Thoracic aorta (tissue), 2 donors: ENCODE measurements at regions not wholly inside any gene's neighbourhood (a gene's known extent, or its start where the extent isn't known, plus 50 kb on each side); places are given as distances from the start of the nearest gene placed in this dataset.
A peak's percentile ranks its signal among the peaks of the same experiment; 100 is the strongest.

ENCODE experiments used
- ATAC-seq: fragments of 150-250 bp; one replicate; pipeline ENCODE4 v1.8.0; 2017; ENCODE audit warnings: low read depth; ENCODE audit not compliant: insufficient number of reproducible peaks, low FRiP score
- DNase-seq: peaks from one replicate; pipeline ENCODE4 v3.0.0-alpha.2; 2020; ENCODE audit warnings: low spot score
- H3K27ac ChIP-seq, 2 donors: fragments of 200-600 bp; sonication (generic); 1 replicate in 1 of 2; 2 replicates in 1 of 2; pipeline ENCODE4 v1.5.1; 2016; ENCODE audit warnings: mild to moderate bottlenecking in 2 of 2, moderate library complexity in 2 of 2
- H3K27me3 ChIP-seq: fragments of 200-600 bp; sonication (generic); replicated peaks from 2 replicates; pipeline ENCODE4 v1.6.0; 2016; ENCODE audit warnings: mild to moderate bottlenecking; ENCODE audit not compliant: insufficient read depth
- H3K36me3 ChIP-seq: fragments of 200-600 bp; sonication (generic); one replicate; pipeline ENCODE4 v1.5.1; 2016
- H3K4me1 ChIP-seq, 2 donors: fragments of 200-600 bp; sonication (generic); 1 replicate in 1 of 2; 2 replicates in 1 of 2; pipeline versions ENCODE4 v1.5.1 to v1.6.0; 2016; ENCODE audit warnings: low read depth in 2 of 2, mild to moderate bottlenecking in 1 of 2; ENCODE audit not compliant: control insufficient read depth in 1 of 2
- H3K4me3 ChIP-seq: fragments of 200-600 bp; sonication (generic); 2 replicates; pipeline ENCODE4 v1.5.1; 2016; ENCODE audit warnings: mild to moderate bottlenecking
- H3K9me3 ChIP-seq: fragments of 200-600 bp; sonication (generic); 2 replicates; pipeline ENCODE4 v1.5.1; 2016
- TF ChIP-seq, protein P1 (sequence below): fragments of 200-600 bp; sonication (generic); IDR thresholded peaks from one replicate; pipeline ENCODE4 v1.5.1; 2019; ENCODE audit warnings: antibody characterized with exemption

DNA sequence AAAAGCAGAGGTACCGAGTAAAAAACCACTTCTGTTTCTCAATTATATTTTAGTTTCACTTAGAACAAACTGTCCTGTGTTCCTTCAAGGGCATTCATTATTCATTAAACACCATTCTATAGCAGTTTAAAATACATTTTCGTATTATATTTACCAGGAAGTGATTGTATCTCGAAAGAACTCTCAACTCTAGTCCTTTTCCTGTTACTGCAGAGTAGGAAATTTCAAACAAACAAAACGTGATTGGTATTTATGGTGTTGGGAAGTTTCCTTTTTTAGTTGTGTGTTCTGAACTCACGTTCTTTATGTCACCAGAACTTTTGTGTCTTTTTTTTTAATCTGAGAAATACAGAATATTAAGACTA lies 139.5 kb upstream of the BTBD3 start:
- Histone ChIP-seq H3K27ac (no peak overlapping the region), H3K4me3 (peak overlapping the region; percentile 24), H3K36me3 (no peaks in the 10 kb centered on the region), H3K4me1 (peaks cover 0 to 5% of the 10 kb centered on the region in 2 donors), H3K9me3 (no peaks in the 10 kb centered on the region), H3K27me3 (no peaks in the 10 kb centered on the region)
- no peak for DNase-seq
- TF ChIP-seq, protein P1, sequence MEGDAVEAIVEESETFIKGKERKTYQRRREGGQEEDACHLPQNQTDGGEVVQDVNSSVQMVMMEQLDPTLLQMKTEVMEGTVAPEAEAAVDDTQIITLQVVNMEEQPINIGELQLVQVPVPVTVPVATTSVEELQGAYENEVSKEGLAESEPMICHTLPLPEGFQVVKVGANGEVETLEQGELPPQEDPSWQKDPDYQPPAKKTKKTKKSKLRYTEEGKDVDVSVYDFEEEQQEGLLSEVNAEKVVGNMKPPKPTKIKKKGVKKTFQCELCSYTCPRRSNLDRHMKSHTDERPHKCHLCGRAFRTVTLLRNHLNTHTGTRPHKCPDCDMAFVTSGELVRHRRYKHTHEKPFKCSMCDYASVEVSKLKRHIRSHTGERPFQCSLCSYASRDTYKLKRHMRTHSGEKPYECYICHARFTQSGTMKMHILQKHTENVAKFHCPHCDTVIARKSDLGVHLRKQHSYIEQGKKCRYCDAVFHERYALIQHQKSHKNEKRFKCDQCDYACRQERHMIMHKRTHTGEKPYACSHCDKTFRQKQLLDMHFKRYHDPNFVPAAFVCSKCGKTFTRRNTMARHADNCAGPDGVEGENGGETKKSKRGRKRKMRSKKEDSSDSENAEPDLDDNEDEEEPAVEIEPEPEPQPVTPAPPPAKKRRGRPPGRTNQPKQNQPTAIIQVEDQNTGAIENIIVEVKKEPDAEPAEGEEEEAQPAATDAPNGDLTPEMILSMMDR, result no peak
- ATAC-seq, result no peak

DNA sequence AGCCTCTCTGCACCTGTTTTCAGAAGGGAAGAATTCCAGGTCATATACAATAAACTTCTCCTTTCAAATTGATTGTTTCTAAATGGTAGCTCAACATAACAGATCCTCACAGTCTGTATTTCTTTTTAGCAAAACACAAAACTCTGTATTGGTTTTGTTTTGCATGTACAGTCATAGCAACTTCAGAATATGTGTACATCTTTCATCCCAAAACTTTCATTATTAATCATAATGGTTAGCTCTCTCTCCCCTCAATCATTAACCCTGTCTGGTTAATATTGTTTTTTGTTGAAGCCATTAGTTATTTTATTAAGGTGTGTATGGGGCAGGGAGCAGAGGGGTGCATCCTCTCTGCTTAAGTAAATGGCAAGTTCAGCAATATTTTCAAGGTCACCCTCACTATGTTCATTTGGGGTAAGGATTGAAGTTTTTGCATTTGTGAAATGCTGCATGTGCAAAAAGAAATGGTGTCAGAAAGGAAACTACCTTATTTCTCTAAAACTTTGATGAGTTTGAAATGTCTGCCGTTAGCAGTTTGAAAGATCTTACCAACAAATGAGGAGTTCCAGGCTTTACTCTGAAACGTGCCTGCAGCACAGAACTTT lies 136.8 kb upstream of the BTBD3 start:
- H3K4me3 ChIP-seq, result no peak overlapping the region
- no peak for ATAC-seq
- TF ChIP-seq, protein P1, result no peak

DNA sequence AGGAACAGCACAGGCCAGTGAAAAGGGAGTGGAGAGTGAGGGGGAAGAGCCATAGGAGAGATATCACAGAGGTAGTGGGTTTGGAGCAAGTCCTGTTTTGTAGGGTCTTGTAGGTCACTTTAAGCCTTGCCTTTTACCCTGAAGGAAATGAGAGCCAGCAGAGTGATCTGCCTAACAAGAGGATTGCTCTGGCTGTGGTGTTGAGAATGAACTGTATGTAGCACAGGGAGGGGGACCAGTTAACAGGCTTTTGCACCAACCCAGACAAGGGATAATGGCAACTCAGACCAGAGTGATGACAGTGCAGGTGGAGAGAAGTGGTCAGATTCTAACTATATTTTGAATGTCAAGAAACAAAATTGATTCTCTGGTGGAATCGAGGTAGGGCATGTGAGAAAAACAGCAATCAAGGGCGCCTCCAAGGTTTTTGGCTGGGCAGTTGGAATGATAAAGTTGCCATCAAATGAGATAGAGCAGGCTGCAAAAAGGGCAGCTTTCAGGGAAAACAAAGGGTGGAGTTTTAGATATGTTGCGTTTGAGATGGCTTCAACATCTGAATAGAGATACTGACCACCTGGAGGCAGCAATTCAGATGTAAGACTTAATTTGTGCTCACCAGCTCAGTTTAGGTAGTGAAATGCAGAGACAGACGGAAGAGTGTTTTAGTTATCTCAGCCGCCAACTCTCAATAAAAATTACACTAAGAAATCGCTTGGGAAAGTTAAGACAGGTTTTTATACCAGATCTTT lies 134.4 kb upstream of the BTBD3 start:
- ATAC-seq (no peak), DNase-seq (no peak)
- no peaks in the 10 kb centered on the region for H3K36me3 ChIP-seq
- H3K4me1 ChIP-seq, result peaks cover 0 to 3% of the 10 kb centered on the region in 2 donors
- H3K4me3 ChIP-seq, result no peak overlapping the region
- no peaks in the 10 kb centered on the region for H3K9me3 ChIP-seq
- H3K27me3 ChIP-seq, result no peaks in the 10 kb centered on the region
- TF ChIP-seq, protein P1, result no peak
- H3K27ac ChIP-seq, result no peak overlapping the region

More for the DNA sequence above, 136.8 kb upstream of the BTBD3 start:
- H3K36me3 ChIP-seq, result no peaks in the 10 kb centered on the region
- DNase-seq, result no peak
- H3K27ac ChIP-seq, result no peak overlapping the region
- peaks cover 0 to 5% of the 10 kb centered on the region in 2 donors for H3K4me1 ChIP-seq
- H3K27me3 ChIP-seq, result no peaks in the 10 kb centered on the region
- H3K9me3 ChIP-seq, result no peaks in the 10 kb centered on the region

DNA sequence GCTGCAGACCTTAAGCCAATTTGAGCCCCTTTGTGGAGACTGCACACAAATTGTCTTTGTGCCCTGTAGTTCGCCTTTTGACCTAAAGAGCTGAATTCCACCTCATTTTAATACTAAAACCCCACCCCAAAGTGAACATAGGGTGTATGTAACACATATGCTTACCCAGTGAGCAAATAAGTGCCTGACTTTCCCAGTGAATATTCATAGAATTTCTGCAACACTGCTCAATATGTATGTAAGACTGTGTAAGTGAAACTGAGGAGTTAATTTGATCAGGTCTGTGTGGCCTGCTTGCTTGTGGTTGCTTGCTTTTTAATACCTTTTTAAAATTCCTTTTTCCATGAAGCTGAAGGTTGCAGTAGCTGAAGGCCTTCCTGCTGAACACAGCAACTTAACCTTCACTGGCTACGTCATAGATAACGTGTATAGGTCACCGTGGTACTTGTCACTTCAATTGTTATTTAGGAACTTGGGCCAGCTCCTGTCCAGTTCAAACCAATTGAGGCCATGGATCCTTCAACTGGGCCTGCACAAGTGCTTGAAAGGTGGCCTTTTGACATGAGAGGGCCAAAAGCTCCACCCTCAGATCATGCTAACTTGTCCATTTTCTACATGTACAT lies 131.7 kb upstream of the BTBD3 start:
- H3K9me3 ChIP-seq, result no peaks in the 10 kb centered on the region
- H3K4me1 ChIP-seq, result no peaks in the 10 kb centered on the region
- no peak for DNase-seq
- no peaks in the 10 kb centered on the region for H3K36me3 ChIP-seq
- no peak overlapping the region for H3K4me3 ChIP-seq
- ATAC-seq, result no peak
- no peaks in the 10 kb centered on the region for H3K27me3 ChIP-seq
- no peak overlapping the region for H3K27ac ChIP-seq
- TF ChIP-seq, protein P1, result no peak

DNA sequence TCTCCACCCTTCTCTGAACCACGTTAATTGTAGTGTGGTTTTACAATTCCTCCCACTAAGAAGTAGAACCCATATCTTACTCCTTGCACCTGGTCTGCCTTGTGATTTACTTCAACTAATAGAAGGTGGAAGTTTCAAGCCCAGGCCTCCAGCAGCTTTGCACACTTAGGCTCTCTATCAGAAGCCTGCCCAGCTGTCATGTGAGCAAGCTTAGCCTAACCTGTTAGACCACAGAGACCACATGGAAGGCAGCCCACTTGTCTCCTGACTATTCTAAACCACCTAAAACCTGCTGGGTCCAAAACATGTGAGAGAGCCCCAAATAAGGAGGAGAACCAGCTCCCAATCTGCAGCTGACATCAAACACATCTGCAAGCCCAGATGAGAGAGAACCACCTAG lies 127.6 kb upstream of the BTBD3 start:
- H3K36me3 ChIP-seq, result no peaks in the 10 kb centered on the region
- no peaks in the 10 kb centered on the region for H3K27me3 ChIP-seq
- TF ChIP-seq, protein P1, result no peak
- H3K4me3 ChIP-seq, result no peak overlapping the region
- DNase-seq, result no peak
- no peak overlapping the region for H3K27ac ChIP-seq
- ATAC-seq, result no peak
- H3K9me3 ChIP-seq, result no peaks in the 10 kb centered on the region
- no peaks in the 10 kb centered on the region for H3K4me1 ChIP-seq
